IMR-90 (cell line): ENCODE measurements at regions not wholly inside any gene's neighbourhood (a gene's known extent, or its start where the extent isn't known, plus 50 kb on each side); places are given as distances from the start of the nearest gene placed in this dataset.

Experiments
- ATAC-seq: fragments of 200-7000 bp; cut with Tn5 transposase; 2 replicates; pipeline ENCODE4 v1.9.1; 2020; ENCODE audit warnings: low read depth, mild to moderate bottlenecking, moderate library complexity
- BruUV-seq: library from RNA; stranded (reverse); fragments of 400-500 nt; replicated peaks from 2 replicates; lab custom pipeline; 2021; lab: Mats Ljungman, UMichigan
- CTCF ChIA-PET: fragments of 300-600 bp; formaldehyde crosslinking; extraction: SDS; loops from one replicate; lab custom pipeline; 2021; ENCODE audit warnings: antibody characterized with exemption; lab: Yijun Ruan, JAX
- POLR2A ChIA-PET: fragments of 300-600 bp; sonication (Branson Sonifier 250); formaldehyde crosslinking; loops from one replicate; lab custom pipeline; 2022; ENCODE audit warnings: antibody characterized with exemption; ENCODE audit not compliant: unreplicated experiment; lab: Charles Lee
- DNase-seq: peaks from one replicate; pipeline ENCODE4 v3.0.0; 2013
- H2AFZ ChIP-seq: replicated peaks from 2 replicates; pipeline ENCODE3; 2013; ENCODE audit warnings: low read length, mild to moderate bottlenecking; ENCODE audit not compliant: poor library complexity
- H2AK5ac ChIP-seq: 2 replicates; pipeline ENCODE4 v1.6.1; 2013; ENCODE audit warnings: low read depth, low read length, inconsistent platforms
- H2AK9ac ChIP-seq: replicated peaks from 2 replicates; pipeline ENCODE3; 2013; ENCODE audit warnings: mild to moderate bottlenecking, low read depth, low read length, moderate library complexity; ENCODE audit not compliant: poor library complexity
- H2BK120ac ChIP-seq: 2 replicates; pipeline ENCODE4 v1.6.1; 2013; ENCODE audit warnings: low read depth, low read length, inconsistent platforms
- H2BK15ac ChIP-seq: 3 replicates; pipeline ENCODE4 v1.6.1; 2013; ENCODE audit warnings: low read depth, low read length, inconsistent platforms
- H2BK20ac ChIP-seq: 2 replicates; pipeline ENCODE4 v1.6.1; 2013; ENCODE audit warnings: low read depth, mild to moderate bottlenecking, inconsistent platforms, low read length, moderate library complexity
- H2BK5ac ChIP-seq: 2 replicates; pipeline ENCODE4 v1.6.1; 2013; ENCODE audit warnings: mild to moderate bottlenecking, low read depth, low read length, inconsistent platforms; ENCODE audit not compliant: poor library complexity, severe bottlenecking
- H3K14ac ChIP-seq: replicated peaks from 2 replicates; pipeline ENCODE4 v1.6.1; 2013; ENCODE audit warnings: low read depth, low read length, inconsistent platforms
- H3K18ac ChIP-seq: 2 replicates; pipeline ENCODE4 v1.6.1; 2013; ENCODE audit warnings: low read depth, low read length, control low read depth
- H3K23ac ChIP-seq: 2 replicates; pipeline ENCODE4 v1.6.1; 2013; ENCODE audit warnings: low read depth, low read length, inconsistent platforms
- H3K27ac ChIP-seq: 2 replicates; pipeline ENCODE4 v1.5.1; 2013; ENCODE audit warnings: mild to moderate bottlenecking, control low read depth, low read length; ENCODE audit not compliant: insufficient read depth
- H3K27me3 ChIP-seq: 2 replicates; pipeline ENCODE4 v1.6.1; 2013; ENCODE audit warnings: low read length; ENCODE audit not compliant: control insufficient read depth, insufficient read depth
- H3K36me3 ChIP-seq: 2 replicates; pipeline ENCODE4 v1.6.1; 2013; ENCODE audit warnings: low read length, mixed read lengths; ENCODE audit not compliant: control insufficient read depth, insufficient read depth
- H3K4ac ChIP-seq: 2 replicates; pipeline ENCODE4 v1.6.1; 2013; ENCODE audit warnings: low read depth, low read length, inconsistent platforms
- H3K4me1 ChIP-seq: 2 replicates; pipeline ENCODE4 v1.6.1; 2013; ENCODE audit warnings: low read length, mixed read lengths; ENCODE audit not compliant: control insufficient read depth, insufficient read depth
- H3K4me2 ChIP-seq: 2 replicates; pipeline ENCODE4 v1.6.1; 2013; ENCODE audit warnings: low read depth, mild to moderate bottlenecking, control low read depth, low read length, moderate library complexity
- H3K4me3 ChIP-seq: 2 replicates; pipeline ENCODE4 v1.5.1; 2013; ENCODE audit warnings: low read depth, mild to moderate bottlenecking, control low read depth, low read length, moderate library complexity; ENCODE audit not compliant: insufficient read depth
- H3K56ac ChIP-seq: 2 replicates; pipeline ENCODE4 v1.6.1; 2013; ENCODE audit warnings: low read length, inconsistent platforms; ENCODE audit not compliant: insufficient read depth; ENCODE audit errors: extremely low read depth
- H3K79me1 ChIP-seq, 2 experiments: 2 replicates each; pipeline ENCODE4 v1.6.1; 2013; ENCODE audit warnings: low read length in 2 of 2, inconsistent platforms in 1 of 2, low read depth in 1 of 2
- H3K9ac ChIP-seq: 2 replicates; pipeline ENCODE4 v1.6.1; 2013; ENCODE audit warnings: low read depth, low read length, control low read depth
- H3K9me1 ChIP-seq: 2 replicates; pipeline ENCODE4 v1.6.1; 2013; ENCODE audit warnings: low read length, inconsistent platforms; ENCODE audit not compliant: insufficient read depth
- H3K9me3 ChIP-seq: 2 replicates; pipeline ENCODE4 v1.6.1; 2013; ENCODE audit warnings: low read length; ENCODE audit not compliant: control insufficient read depth, insufficient read depth
- H4K20me1 ChIP-seq: 2 replicates; pipeline ENCODE4 v1.6.1; 2013; ENCODE audit warnings: low read length, inconsistent platforms; ENCODE audit not compliant: insufficient read depth
- H4K5ac ChIP-seq: 2 replicates; pipeline ENCODE4 v1.6.1; 2013; ENCODE audit warnings: mild to moderate bottlenecking, low read depth, low read length, control low read depth
- H4K8ac ChIP-seq, 2 experiments: 2 replicates each; pipeline ENCODE4 v1.6.1; 2013; ENCODE audit warnings: low read depth in 2 of 2, low read length in 2 of 2, control low read depth in 1 of 2, inconsistent platforms in 1 of 2
- H4K91ac ChIP-seq: 2 replicates; pipeline ENCODE4 v1.6.1; 2013; ENCODE audit warnings: low read depth, low read length, inconsistent platforms; ENCODE audit not compliant: insufficient read depth
- BHLHE40 ChIP-seq: fragments of 150-350 bp; IDR thresholded peaks from 2 replicates; pipeline ENCODE4 v1.6.1; 2016; ENCODE audit warnings: mild to moderate bottlenecking, low read depth, low read length
- CEBPB ChIP-seq: IDR thresholded peaks from 2 replicates; pipeline ENCODE4 v1.6.1; 2012; ENCODE audit warnings: low read depth, low read length, improper control_type of control experiment
- CHD1 ChIP-seq: IDR thresholded peaks from 2 replicates; pipeline ENCODE4 v1.6.1; 2012; ENCODE audit warnings: low read depth, low read length, improper control_type of control experiment
- ELK1 ChIP-seq: fragments of 150-350 bp; IDR thresholded peaks from 2 replicates; pipeline ENCODE4 v1.6.1; 2016; ENCODE audit warnings: low read depth, mild to moderate bottlenecking, low read length, moderate library complexity, borderline replicate concordance
- FOS ChIP-seq: fragments of 150-350 bp; IDR thresholded peaks from 2 replicates; pipeline ENCODE4 v1.6.1; 2016; ENCODE audit warnings: low read depth, low read length
- MAFK ChIP-seq: IDR thresholded peaks from 2 replicates; pipeline ENCODE4 v1.6.1; 2012; ENCODE audit warnings: low read depth, low read length, improper control_type of control experiment
- MAZ ChIP-seq: IDR thresholded peaks from 2 replicates; pipeline ENCODE4 v1.6.1; 2012; ENCODE audit warnings: low read depth, mild to moderate bottlenecking, low read length, improper control_type of control experiment, moderate library complexity, borderline replicate concordance
- MXI1 ChIP-seq: IDR thresholded peaks from 2 replicates; pipeline ENCODE4 v1.6.1; 2012; ENCODE audit warnings: low read depth, mild to moderate bottlenecking, low read length, moderate library complexity, borderline replicate concordance
- NFE2L2 ChIP-seq: fragments of 150-350 bp; IDR thresholded peaks from 2 replicates; pipeline ENCODE4 v1.6.1; 2016; ENCODE audit warnings: low read depth, mild to moderate bottlenecking, low read length
- POLR2A ChIP-seq: IDR thresholded peaks from 2 replicates; pipeline ENCODE4 v1.6.1; 2012; ENCODE audit warnings: mild to moderate bottlenecking, low read depth, low read length
- RAD21 ChIP-seq: IDR thresholded peaks from 2 replicates; pipeline ENCODE4 v1.6.1; 2012; ENCODE audit warnings: low read length, improper control_type of control experiment
- RCOR1 ChIP-seq: IDR thresholded peaks from 2 replicates; pipeline ENCODE4 v1.6.1; 2012; ENCODE audit warnings: mild to moderate bottlenecking, low read length, improper control_type of control experiment; ENCODE audit not compliant: insufficient replicate concordance
- RFX5 ChIP-seq: IDR thresholded peaks from 2 replicates; pipeline ENCODE4 v1.8.0; 2012; ENCODE audit warnings: low read depth, mild to moderate bottlenecking, low read length, moderate library complexity
- SMC3 ChIP-seq: fragments of 150-350 bp; IDR thresholded peaks from 2 replicates; pipeline ENCODE4 v1.6.1; 2016; ENCODE audit warnings: low read depth, mild to moderate bottlenecking, antibody characterized with exemption, low read length, moderate library complexity
- WGBS, 2 experiments: methylation state at CpG; one replicate each; pipeline versions ENCODE4 v1.1.5 to v1.1.7; 2013; ENCODE audit warnings: missing lambda C conversion rate in 2 of 2; ENCODE audit not compliant: insufficient read length in 1 of 2; ENCODE audit errors: extremely low coverage in 2 of 2; 5-methylcytosine and 5-hydroxymethylcytosine counted together
- dilution Hi-C: fragments of 300-500 bp; cut with HindIII; formaldehyde crosslinking; loops from one replicate; pipeline ENCODE4 v1.14.3; 2018; ENCODE audit warnings: low sequenced_read_pairs; ENCODE audit not compliant: unreplicated experiment
- in situ Hi-C: fragments of 300-500 bp; cut with MboI; formaldehyde crosslinking; loops from 3 replicates; pipeline ENCODE4 v1.14.3; 2019; ENCODE audit warnings: low sequenced_read_pairs, inconsistent platforms, mixed read lengths
- intact Hi-C: fragments of 100-400 bp; cut with micrococcal nuclease; formaldehyde crosslinking; loops from 2 replicates; pipeline ENCODE4 v1.10.0; 2022
- TF ChIP-seq, protein P1 (sequence below): conservative IDR thresholded peaks from 2 replicates; pipeline ENCODE4 v1.5.1; 2012; ENCODE audit warnings: mild to moderate bottlenecking, low read depth, low read length, improper control_type of control experiment
- TF ChIP-seq, protein P2 (sequence below): fragments of 150-350 bp; IDR thresholded peaks from 2 replicates; pipeline ENCODE4 v1.6.1; 2017; ENCODE audit warnings: mild to moderate bottlenecking, antibody characterized with exemption, low read length, low read depth

- Histone ChIP-seq H2BK120ac (no peak overlapping the region), H4K20me1 (no peaks in the 10 kb centered on the region), H3K27ac (no peak overlapping the region), H3K79me1 (no peaks in the 10 kb centered on the region), H3K23ac (no peak overlapping the region), H2AK9ac (no peak overlapping the region), H4K91ac (no peak overlapping the region), H3K9ac (no peak overlapping the region), H3K4me3 (no peak overlapping the region), H2BK15ac (no peak overlapping the region), H3K56ac (no peak overlapping the region), H4K5ac (no peak overlapping the region), H2BK5ac (no peak overlapping the region), H2AFZ (no peak overlapping the region), H2BK20ac (no peak overlapping the region), H3K14ac (no peak overlapping the region), H4K8ac (no peak overlapping the region), H3K9me3 (no peaks in the 10 kb centered on the region), H3K4ac (no peak overlapping the region), H3K9me1 (no peaks in the 10 kb centered on the region), H3K27me3 (no peaks in the 10 kb centered on the region; the same call in 1 of the 2 replicates), H3K18ac (no peak overlapping the region), H2AK5ac (no peak overlapping the region), H3K4me1 (no peaks in the 10 kb centered on the region), H3K4me2 (no peak overlapping the region), H3K36me3 (no peaks in the 10 kb centered on the region)
- BruUV-seq, result no TSS peak
- ChIA-PET POLR2A (no interaction called here), CTCF (no interaction called here)
- in situ Hi-C loops (no loop called here), intact Hi-C loops (no loop called here), dilution Hi-C loops (no loop called here)
- ATAC-seq (no peak), DNase-seq (no peak)
- TF ChIP-seq SMC3, result no peak
- TF ChIP-seq RCOR1, result no peak
- TF ChIP-seq BHLHE40, result no peak
- no peak for TF ChIP-seq RFX5
- no peak for TF ChIP-seq FOS
- TF ChIP-seq, protein P1, sequence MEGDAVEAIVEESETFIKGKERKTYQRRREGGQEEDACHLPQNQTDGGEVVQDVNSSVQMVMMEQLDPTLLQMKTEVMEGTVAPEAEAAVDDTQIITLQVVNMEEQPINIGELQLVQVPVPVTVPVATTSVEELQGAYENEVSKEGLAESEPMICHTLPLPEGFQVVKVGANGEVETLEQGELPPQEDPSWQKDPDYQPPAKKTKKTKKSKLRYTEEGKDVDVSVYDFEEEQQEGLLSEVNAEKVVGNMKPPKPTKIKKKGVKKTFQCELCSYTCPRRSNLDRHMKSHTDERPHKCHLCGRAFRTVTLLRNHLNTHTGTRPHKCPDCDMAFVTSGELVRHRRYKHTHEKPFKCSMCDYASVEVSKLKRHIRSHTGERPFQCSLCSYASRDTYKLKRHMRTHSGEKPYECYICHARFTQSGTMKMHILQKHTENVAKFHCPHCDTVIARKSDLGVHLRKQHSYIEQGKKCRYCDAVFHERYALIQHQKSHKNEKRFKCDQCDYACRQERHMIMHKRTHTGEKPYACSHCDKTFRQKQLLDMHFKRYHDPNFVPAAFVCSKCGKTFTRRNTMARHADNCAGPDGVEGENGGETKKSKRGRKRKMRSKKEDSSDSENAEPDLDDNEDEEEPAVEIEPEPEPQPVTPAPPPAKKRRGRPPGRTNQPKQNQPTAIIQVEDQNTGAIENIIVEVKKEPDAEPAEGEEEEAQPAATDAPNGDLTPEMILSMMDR, result no peak
- no peak for TF ChIP-seq MXI1
- TF ChIP-seq POLR2A, result no peak
- no peak for TF ChIP-seq RAD21
- TF ChIP-seq MAZ, result no peak
- TF ChIP-seq, protein P2, sequence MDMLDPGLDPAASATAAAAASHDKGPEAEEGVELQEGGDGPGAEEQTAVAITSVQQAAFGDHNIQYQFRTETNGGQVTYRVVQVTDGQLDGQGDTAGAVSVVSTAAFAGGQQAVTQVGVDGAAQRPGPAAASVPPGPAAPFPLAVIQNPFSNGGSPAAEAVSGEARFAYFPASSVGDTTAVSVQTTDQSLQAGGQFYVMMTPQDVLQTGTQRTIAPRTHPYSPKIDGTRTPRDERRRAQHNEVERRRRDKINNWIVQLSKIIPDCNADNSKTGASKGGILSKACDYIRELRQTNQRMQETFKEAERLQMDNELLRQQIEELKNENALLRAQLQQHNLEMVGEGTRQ, result no peak
- TF ChIP-seq CHD1, result no peak
- TF ChIP-seq ELK1, result no peak
- TF ChIP-seq CEBPB, result no peak
- no peak for TF ChIP-seq MAFK
- no peak for TF ChIP-seq NFE2L2
- WGBS, 2 experiments, result 100% methylated on average over 1 of the region's 2 CpGs; no CpG with 5 or more reads in 1 of the 2 experiments
Observed at GRCh38 chr9:26756881-26757280, 135.7 kb downstream of the CAAP1 start.
